Prostate gland (tissue), 2 donors: ENCODE measurements at regions not wholly inside any gene's neighbourhood (a gene's known extent, or its start where the extent isn't known, plus 50 kb on each side); places are given as distances from the start of the nearest gene placed in this dataset.

Source experiments
- DNase-seq: peaks from one replicate; pipeline ENCODE4 v3.0.0-alpha.2; 2019; ENCODE audit warnings: low spot score
- H3K27ac ChIP-seq, 2 donors: fragments of 200-600 bp; sonication (generic); 2 replicates each; pipeline ENCODE4 v1.5.1; 2017 to 2019
- H3K27me3 ChIP-seq: fragments of 200-600 bp; sonication (generic); replicated peaks from 2 replicates; pipeline ENCODE4 v1.5.1; 2019; ENCODE audit not compliant: insufficient read depth
- H3K36me3 ChIP-seq, 2 donors: fragments of 200-600 bp; sonication (generic); 1 replicate in 1 of 2; 2 replicates in 1 of 2; pipeline versions ENCODE4 v1.5.1 to v1.8.1; 2017 to 2019
- H3K4me1 ChIP-seq: fragments of 200-600 bp; sonication (generic); replicated peaks from 2 replicates; pipeline ENCODE4 v1.5.1; 2019
- H3K4me3 ChIP-seq, 2 donors: fragments of 200-600 bp; sonication (generic); 2 replicates each; pipeline ENCODE4 v1.5.1; 2017 to 2019
- H3K9me3 ChIP-seq: fragments of 200-600 bp; sonication (generic); 2 replicates; pipeline ENCODE4 v1.5.1; 2017
- CTCF ChIP-seq, 4 experiments: fragments of 200-600 bp in 2 of 4; fragments of 450-650 bp in 2 of 4; sonication (generic) in 2 of 4; IDR thresholded peaks; 1 replicate in 3 of 4; 2 replicates in 1 of 4; pipeline ENCODE4 v1.5.1; 2016 to 2019; ENCODE audit warnings: antibody characterized with exemption in 4 of 4, mild to moderate bottlenecking in 2 of 4, moderate library complexity in 2 of 4
- POLR2A ChIP-seq: fragments of 450-650 bp; IDR thresholded peaks from one replicate; pipeline ENCODE4 v1.6.1; 2016; ENCODE audit warnings: antibody characterized with exemption, mild to moderate bottlenecking
- POLR2AphosphoS5 ChIP-seq: sonication (generic); formaldehyde crosslinking; IDR thresholded peaks from one replicate; pipeline ENCODE4 v1.6.1; 2017; ENCODE audit warnings: antibody characterized with exemption
- WGBS: methylation state at CpG from one replicate; pipeline ENCODE4 v1.1.5; 2018; 5-methylcytosine and 5-hydroxymethylcytosine counted together
- intact Hi-C: fragments of 100-400 bp; cut with DNase I; formaldehyde crosslinking; loops from one replicate; pipeline ENCODE4 v1.14.2; 2022

GRCh38 chr1:116855773-116856201 lies 53.9 kb upstream of the PTGFRN start:
- Histone ChIP-seq H3K36me3 (no peaks in the 10 kb centered on the region), H3K4me1 (no peaks in the 10 kb centered on the region), H3K4me3 (no peak overlapping the region), H3K9me3 (no peaks in the 10 kb centered on the region), H3K27me3 (no peaks in the 10 kb centered on the region), H3K27ac (no peak overlapping the region)
- no peak for DNase-seq
- TF ChIP-seq POLR2A (no peak), CTCF (IDR thresholded peaks at IDR 0.05) (no peak), POLR2AphosphoS5 (no peak)
- WGBS: 53% methylated on average over 3 of the region's 3 CpGs
- intact Hi-C loops: loop anchor here (5.0 to 10.0 kb wide), 3 partner anchors 52 to 269 kb away; partner anchors contain the start of genes PTGFRN and TRIM45

- TF ChIP-seq POLR2AphosphoS5 (no peak), CTCF (IDR thresholded peaks at IDR 0.05) (no peak), POLR2A (no peak)
- no peak for DNase-seq
- intact Hi-C loops: loop anchor here (5.0 to 10.0 kb wide), 3 partner anchors 51 to 268 kb away; partner anchors contain the start of genes PTGFRN and TRIM45
- Histone ChIP-seq H3K27ac (no peak overlapping the region), H3K4me3 (no peak overlapping the region), H3K36me3 (no peaks in the 10 kb centered on the region), H3K9me3 (no peaks in the 10 kb centered on the region), H3K27me3 (no peaks in the 10 kb centered on the region), H3K4me1 (no peaks in the 10 kb centered on the region)
- 88% methylated on average over 3 of the region's 3 CpGs for WGBS
Observed at GRCh38 chr1:116856312-116856711, 53.4 kb upstream of the PTGFRN start.

GRCh38 chr1:116857092-116857491 lies 52.6 kb upstream of the PTGFRN start:
- intact Hi-C loops: loop anchor here (5.0 to 10.0 kb wide), 3 partner anchors 50 to 268 kb away; partner anchors contain the start of genes PTGFRN and TRIM45
- no peak overlapping the region for H3K27ac ChIP-seq
- DNase-seq: no peak
- H3K4me3 ChIP-seq: no peak overlapping the region
- no peak for TF ChIP-seq CTCF (IDR thresholded peaks at IDR 0.05)
- no peak for TF ChIP-seq POLR2AphosphoS5
- TF ChIP-seq POLR2A: no peak
- H3K4me1 ChIP-seq: no peaks in the 10 kb centered on the region
- whole genome bisulfite sequencing: 85% methylated on average over 3 of the region's 3 CpGs
- H3K36me3 ChIP-seq: no peaks in the 10 kb centered on the region
- no peaks in the 10 kb centered on the region for H3K27me3 ChIP-seq
- H3K9me3 ChIP-seq: no peaks in the 10 kb centered on the region
